ENCODE measurements at regions not wholly inside any gene's neighbourhood (a gene's known extent, or its start where the extent isn't known, plus 50 kb on each side); places are given as distances from the start of the nearest gene placed in this dataset.

- TF ChIP-seq, protein P1, sequence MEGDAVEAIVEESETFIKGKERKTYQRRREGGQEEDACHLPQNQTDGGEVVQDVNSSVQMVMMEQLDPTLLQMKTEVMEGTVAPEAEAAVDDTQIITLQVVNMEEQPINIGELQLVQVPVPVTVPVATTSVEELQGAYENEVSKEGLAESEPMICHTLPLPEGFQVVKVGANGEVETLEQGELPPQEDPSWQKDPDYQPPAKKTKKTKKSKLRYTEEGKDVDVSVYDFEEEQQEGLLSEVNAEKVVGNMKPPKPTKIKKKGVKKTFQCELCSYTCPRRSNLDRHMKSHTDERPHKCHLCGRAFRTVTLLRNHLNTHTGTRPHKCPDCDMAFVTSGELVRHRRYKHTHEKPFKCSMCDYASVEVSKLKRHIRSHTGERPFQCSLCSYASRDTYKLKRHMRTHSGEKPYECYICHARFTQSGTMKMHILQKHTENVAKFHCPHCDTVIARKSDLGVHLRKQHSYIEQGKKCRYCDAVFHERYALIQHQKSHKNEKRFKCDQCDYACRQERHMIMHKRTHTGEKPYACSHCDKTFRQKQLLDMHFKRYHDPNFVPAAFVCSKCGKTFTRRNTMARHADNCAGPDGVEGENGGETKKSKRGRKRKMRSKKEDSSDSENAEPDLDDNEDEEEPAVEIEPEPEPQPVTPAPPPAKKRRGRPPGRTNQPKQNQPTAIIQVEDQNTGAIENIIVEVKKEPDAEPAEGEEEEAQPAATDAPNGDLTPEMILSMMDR (IDR thresholded peaks at IDR 0.05; ENCODE audit: insufficient read depth, low read length, poor library complexity, severe bottlenecking) = no peak
- H3K9me2 ChIP-seq (replicated peaks; ENCODE audit: insufficient read depth, low read length) = no peaks in the 10 kb centered on the region
- no peak overlapping the region for H2AFZ ChIP-seq (ENCODE audit: low read depth, low read length, severe bottlenecking)
- H3K27ac ChIP-seq (ENCODE audit: low read depth, low read length) = no peak overlapping the region
- H3K4me3 ChIP-seq (ENCODE audit: insufficient read depth, low read length, poor library complexity, severe bottlenecking) = no peak overlapping the region
- H4K20me1 ChIP-seq (ENCODE audit: low read depth, low read length) = no peaks in the 10 kb centered on the region; the same call in 1 of the 2 replicates
- no peaks in the 10 kb centered on the region for H3K36me3 ChIP-seq (ENCODE audit: low read length)
- no peak overlapping the region for H3K4me2 ChIP-seq (ENCODE audit: low read depth, low read length, poor library complexity, severe bottlenecking)
- no peaks in the 10 kb centered on the region for H3F3A ChIP-seq (ENCODE audit: insufficient read depth)
- no peaks in the 10 kb centered on the region for H3K9me3 ChIP-seq (ENCODE audit: insufficient read depth, low read length)
- H3K9ac ChIP-seq (ENCODE audit: low read length) = no peak overlapping the region
- H3K79me2 ChIP-seq (ENCODE audit: insufficient read depth, low read length) = no peaks in the 10 kb centered on the region
- no peaks in the 10 kb centered on the region for H3K27me3 ChIP-seq (ENCODE audit: low read length)
Observed at GRCh38 chr12:124445826-124446225, 121.6 kb downstream of the NCOR2 start.

GRCh38 chr12:124445121-124445718, 122.2 kb downstream of the NCOR2 start:
- Histone ChIP-seq H3K4me3 (ENCODE audit: insufficient read depth, low read length, poor library complexity, severe bottlenecking) (no peak overlapping the region), H3K27me3 (ENCODE audit: low read length) (no peaks in the 10 kb centered on the region), H3K4me2 (ENCODE audit: low read depth, low read length, poor library complexity, severe bottlenecking) (no peak overlapping the region), H3K36me3 (ENCODE audit: low read length) (no peaks in the 10 kb centered on the region), H3K79me2 (ENCODE audit: insufficient read depth, low read length) (no peaks in the 10 kb centered on the region), H3F3A (ENCODE audit: insufficient read depth) (no peaks in the 10 kb centered on the region), H3K9me2 (replicated peaks; ENCODE audit: insufficient read depth, low read length) (no peaks in the 10 kb centered on the region), H3K9me3 (ENCODE audit: insufficient read depth, low read length) (no peaks in the 10 kb centered on the region), H3K27ac (ENCODE audit: low read depth, low read length) (no peak overlapping the region), H3K9ac (ENCODE audit: low read length) (no peak overlapping the region), H4K20me1 (ENCODE audit: low read depth, low read length) (no peaks in the 10 kb centered on the region; the same call in 1 of the 2 replicates), H2AFZ (ENCODE audit: low read depth, low read length, severe bottlenecking) (no peak overlapping the region)
- TF ChIP-seq, protein P1 (IDR thresholded peaks at IDR 0.05; ENCODE audit: insufficient read depth, low read length, poor library complexity, severe bottlenecking) = no peak
- no peak for TF ChIP-seq EZH2phosphoT487 (conservative IDR thresholded peaks at IDR 0.05; ENCODE audit: low read length)

DNA sequence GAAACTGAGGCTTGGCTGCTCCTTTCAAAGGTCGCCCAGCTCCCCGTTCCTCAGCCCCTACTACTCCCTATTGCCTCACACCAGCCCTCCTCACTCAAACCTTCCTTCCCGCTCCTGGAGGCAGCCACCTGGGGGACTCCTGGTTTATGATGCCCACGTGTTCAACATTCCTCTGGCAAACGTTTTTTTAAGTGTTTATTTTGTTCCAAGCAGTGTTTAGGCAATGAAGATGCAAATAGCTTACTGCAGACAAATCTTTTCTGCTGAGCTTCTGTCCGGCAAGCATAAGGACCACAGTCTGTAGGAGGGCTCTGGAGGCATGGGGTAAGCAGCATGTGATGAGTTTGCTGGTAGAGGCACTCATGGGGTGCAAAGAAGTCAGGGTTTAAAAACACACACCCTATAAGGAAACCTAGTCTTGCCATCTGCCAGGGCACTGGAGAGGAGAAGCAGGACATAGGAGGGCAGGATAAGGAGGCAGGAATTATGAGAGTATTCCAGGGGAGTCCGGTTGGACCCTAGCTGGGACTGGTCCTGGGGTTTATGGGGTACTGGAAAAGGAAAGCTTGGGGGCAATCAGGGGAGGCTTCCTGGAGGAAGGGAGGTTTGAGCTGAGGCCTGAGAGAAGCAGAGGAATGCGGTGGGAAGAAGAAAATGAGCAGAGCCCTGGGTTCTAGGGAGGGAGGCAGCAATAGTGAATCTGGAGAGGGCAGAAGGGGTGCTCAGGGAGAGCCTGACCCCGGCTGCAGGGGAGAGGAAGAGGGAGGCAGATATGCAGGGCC, 123.3 kb downstream of the NCOR2 start:
- Histone ChIP-seq H2AFZ (ENCODE audit: low read depth, low read length, severe bottlenecking) (no peak overlapping the region), H3K27ac (ENCODE audit: low read depth, low read length) (no peak overlapping the region), H3K4me2 (ENCODE audit: low read depth, low read length, poor library complexity, severe bottlenecking) (no peak overlapping the region), H3K36me3 (ENCODE audit: low read length) (no peaks in the 10 kb centered on the region), H3K79me2 (ENCODE audit: insufficient read depth, low read length) (no peaks in the 10 kb centered on the region), H3K9me3 (ENCODE audit: insufficient read depth, low read length) (no peaks in the 10 kb centered on the region), H4K20me1 (ENCODE audit: low read depth, low read length) (no peaks in the 10 kb centered on the region; the same call in 1 of the 2 replicates), H3K27me3 (ENCODE audit: low read length) (no peaks in the 10 kb centered on the region), H3K9me2 (replicated peaks; ENCODE audit: insufficient read depth, low read length) (no peaks in the 10 kb centered on the region), H3F3A (ENCODE audit: insufficient read depth) (no peaks in the 10 kb centered on the region), H3K4me3 (ENCODE audit: insufficient read depth, low read length, poor library complexity, severe bottlenecking) (no peak overlapping the region), H3K9ac (ENCODE audit: low read length) (no peak overlapping the region)
- TF ChIP-seq, protein P1 (IDR thresholded peaks at IDR 0.05; ENCODE audit: insufficient read depth, low read length, poor library complexity, severe bottlenecking) = no peak
- TF ChIP-seq EZH2phosphoT487 (conservative IDR thresholded peaks at IDR 0.05; ENCODE audit: low read length) = no peak

All from SU-DHL-6 (cell line).